ENCODE measurements at regions not wholly inside any gene's neighbourhood (a gene's known extent, or its start where the extent isn't known, plus 50 kb on each side); places are given as distances from the start of the nearest gene placed in this dataset.

DNA sequence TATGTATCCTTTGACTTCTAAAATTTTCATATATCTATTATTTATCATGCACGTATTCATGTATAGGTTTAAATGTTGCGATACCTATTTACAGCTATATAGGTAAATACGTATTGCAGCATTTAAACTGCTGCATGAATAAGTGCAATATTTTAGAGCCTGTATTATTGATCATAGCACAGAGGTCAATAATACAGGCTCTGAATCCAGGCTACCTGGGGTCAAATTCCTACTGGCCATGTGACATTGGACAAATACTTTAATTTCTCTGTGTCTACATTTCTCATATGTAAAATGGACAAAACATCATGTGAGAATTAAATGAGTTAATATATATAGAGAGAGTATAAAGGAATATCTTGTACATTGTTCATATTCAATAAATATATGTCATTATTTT is 352.9 kb upstream of the ROBO2 start:
- DNase-seq (ENCODE audit: insufficient read length) (no peak), FAIRE-seq (no peak)
- no peak for TF ChIP-seq POLR2A (IDR thresholded peaks at IDR 0.05; ENCODE audit: low read depth, low read length)
- no peak for TF ChIP-seq TAF1 (IDR thresholded peaks at IDR 0.05; ENCODE audit: borderline replicate concordance, low read depth, low read length)
- TF ChIP-seq POLR2AphosphoS5 (IDR thresholded peaks at IDR 0.05; ENCODE audit: low read depth, low read length) = no peak

GRCh38 chr3:76694063-76694462 is 345.8 kb upstream of the ROBO2 start:
- TF ChIP-seq POLR2AphosphoS5 (IDR thresholded peaks at IDR 0.05; ENCODE audit: low read depth, low read length) (no peak), POLR2A (IDR thresholded peaks at IDR 0.05; ENCODE audit: low read depth, low read length) (no peak), TAF1 (IDR thresholded peaks at IDR 0.05; ENCODE audit: borderline replicate concordance, low read depth, low read length) (no peak)
- no peak for DNase-seq (ENCODE audit: insufficient read length)
- FAIRE-seq = no peak

DNA sequence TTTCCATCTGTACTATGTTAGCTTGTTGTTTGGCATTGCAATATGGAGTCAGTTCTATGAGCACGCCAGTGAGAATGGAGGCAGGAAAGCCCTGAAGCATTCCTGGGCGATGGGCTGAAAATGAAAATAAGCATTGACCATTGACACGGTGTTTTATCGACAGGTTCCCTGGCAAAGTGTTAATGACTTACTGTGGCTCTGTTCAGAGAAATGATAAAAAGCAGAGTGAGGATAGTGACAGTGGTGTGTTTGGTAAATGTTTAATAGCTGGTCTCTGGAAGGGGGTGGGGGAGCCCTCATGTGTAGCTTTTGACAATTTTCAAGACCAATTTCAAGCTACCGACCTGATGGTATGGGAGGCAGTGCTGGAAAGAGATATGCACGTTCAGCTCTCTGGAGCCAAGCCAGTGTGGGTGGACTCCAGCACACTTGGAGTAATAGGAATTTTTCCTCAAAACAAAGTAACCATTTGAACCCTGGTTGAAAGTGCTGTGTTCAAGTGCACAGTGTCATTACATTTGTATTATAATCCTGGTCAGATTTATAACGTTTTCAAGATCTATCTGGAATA is 341.7 kb upstream of the ROBO2 start:
- TF ChIP-seq POLR2AphosphoS5 (IDR thresholded peaks at IDR 0.05; ENCODE audit: low read depth, low read length) (no peak), TAF1 (IDR thresholded peaks at IDR 0.05; ENCODE audit: borderline replicate concordance, low read depth, low read length) (no peak), POLR2A (IDR thresholded peaks at IDR 0.05; ENCODE audit: low read depth, low read length) (no peak)
- no peak for DNase-seq (ENCODE audit: insufficient read length)
- FAIRE-seq = no peak

DNA sequence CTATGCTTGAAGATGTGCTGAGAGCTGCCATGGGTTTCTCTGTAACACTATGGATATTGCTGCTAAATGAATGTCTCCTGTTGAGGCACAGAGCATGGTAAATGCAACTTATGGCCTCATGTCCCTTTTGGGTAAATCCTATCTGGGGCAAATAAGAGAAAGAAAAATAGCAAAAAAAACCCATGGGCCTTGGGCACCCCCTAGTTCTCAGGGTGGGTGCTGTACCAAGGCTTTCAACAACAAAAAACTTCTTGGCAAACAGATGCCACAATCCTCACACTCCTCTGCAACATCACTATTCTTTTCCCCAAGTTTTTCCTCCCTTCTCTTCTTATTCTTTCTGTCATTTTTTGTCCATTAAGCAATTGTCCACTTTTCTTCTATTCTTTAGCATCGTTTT is 340.1 kb upstream of the ROBO2 start:
- TF ChIP-seq POLR2AphosphoS5 (IDR thresholded peaks at IDR 0.05; ENCODE audit: low read depth, low read length) (no peak), POLR2A (IDR thresholded peaks at IDR 0.05; ENCODE audit: low read depth, low read length) (no peak), TAF1 (IDR thresholded peaks at IDR 0.05; ENCODE audit: borderline replicate concordance, low read depth, low read length) (no peak)
- DNase-seq (ENCODE audit: insufficient read length) (no peak), FAIRE-seq (no peak)

DNA sequence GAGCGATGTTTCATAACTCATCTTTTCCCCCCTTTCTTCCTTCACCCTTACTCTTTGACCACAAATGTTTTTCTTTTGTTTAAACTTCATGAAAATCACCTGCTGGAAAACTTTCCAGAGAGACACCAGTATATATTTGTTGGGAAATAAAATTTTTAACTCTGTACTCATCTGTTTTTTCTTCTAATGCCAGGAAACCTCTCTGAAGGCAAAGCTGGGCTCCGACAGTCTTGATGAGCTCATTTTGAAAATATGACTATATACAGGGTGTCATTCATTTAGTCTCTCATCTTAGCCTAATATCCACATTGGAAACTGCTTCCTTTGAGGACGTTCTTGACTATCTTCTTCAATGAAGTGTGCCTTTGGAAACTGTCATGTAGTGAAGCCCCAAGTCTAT is 339.6 kb upstream of the ROBO2 start:
- TF ChIP-seq TAF1 (IDR thresholded peaks at IDR 0.05; ENCODE audit: borderline replicate concordance, low read depth, low read length) = no peak
- no peak for TF ChIP-seq POLR2A (IDR thresholded peaks at IDR 0.05; ENCODE audit: low read depth, low read length)
- no peak for TF ChIP-seq POLR2AphosphoS5 (IDR thresholded peaks at IDR 0.05; ENCODE audit: low read depth, low read length)
- DNase-seq (ENCODE audit: insufficient read length) (no peak), FAIRE-seq (no peak)

DNA sequence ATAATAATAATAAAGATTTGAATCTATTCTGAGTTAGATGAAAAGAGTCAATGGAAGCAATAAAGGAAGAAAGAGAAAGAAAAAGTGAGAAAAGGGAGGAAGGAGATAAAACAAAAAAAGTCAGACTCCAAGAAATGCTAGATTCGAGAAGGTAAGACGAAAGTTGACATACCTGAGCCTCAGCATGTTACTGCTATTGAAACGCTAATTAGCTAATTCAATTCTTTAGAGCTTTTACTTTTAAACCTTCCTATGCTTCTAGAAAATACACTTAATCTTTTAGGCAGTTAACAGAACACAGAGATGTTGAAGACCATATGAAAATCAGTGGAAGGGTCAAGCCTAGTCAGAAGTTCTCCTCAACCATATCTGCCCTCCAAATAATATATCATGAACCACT is 337.2 kb upstream of the ROBO2 start:
- FAIRE-seq (no peak), DNase-seq (ENCODE audit: insufficient read length) (no peak)
- TF ChIP-seq POLR2AphosphoS5 (IDR thresholded peaks at IDR 0.05; ENCODE audit: low read depth, low read length) = no peak
- no peak for TF ChIP-seq POLR2A (IDR thresholded peaks at IDR 0.05; ENCODE audit: low read depth, low read length)
- no peak for TF ChIP-seq TAF1 (IDR thresholded peaks at IDR 0.05; ENCODE audit: borderline replicate concordance, low read depth, low read length)

DNA sequence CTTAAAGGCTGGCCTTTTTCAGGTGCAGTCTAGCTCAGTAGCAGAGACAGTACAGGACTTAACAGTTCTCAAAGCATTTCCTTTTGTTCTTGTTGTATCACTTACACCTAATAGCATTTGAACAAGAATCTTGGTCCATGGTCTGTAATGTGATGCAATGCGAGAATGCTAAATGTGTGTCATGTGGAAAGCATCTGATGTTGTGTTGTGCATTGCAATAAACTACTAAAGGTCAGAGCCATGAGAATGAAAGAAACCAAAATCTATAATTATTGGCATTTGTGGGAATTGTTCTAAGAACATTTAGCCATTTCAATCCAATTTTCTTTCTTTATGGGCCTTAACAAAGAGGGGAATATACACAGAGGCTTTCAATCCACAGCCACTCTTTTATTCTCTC is 324.5 kb upstream of the ROBO2 start:
- FAIRE-seq (no peak), DNase-seq (ENCODE audit: insufficient read length) (no peak)
- no peak for TF ChIP-seq TAF1 (IDR thresholded peaks at IDR 0.05; ENCODE audit: borderline replicate concordance, low read depth, low read length)
- no peak for TF ChIP-seq POLR2A (IDR thresholded peaks at IDR 0.05; ENCODE audit: low read depth, low read length)
- no peak for TF ChIP-seq POLR2AphosphoS5 (IDR thresholded peaks at IDR 0.05; ENCODE audit: low read depth, low read length)

DNA sequence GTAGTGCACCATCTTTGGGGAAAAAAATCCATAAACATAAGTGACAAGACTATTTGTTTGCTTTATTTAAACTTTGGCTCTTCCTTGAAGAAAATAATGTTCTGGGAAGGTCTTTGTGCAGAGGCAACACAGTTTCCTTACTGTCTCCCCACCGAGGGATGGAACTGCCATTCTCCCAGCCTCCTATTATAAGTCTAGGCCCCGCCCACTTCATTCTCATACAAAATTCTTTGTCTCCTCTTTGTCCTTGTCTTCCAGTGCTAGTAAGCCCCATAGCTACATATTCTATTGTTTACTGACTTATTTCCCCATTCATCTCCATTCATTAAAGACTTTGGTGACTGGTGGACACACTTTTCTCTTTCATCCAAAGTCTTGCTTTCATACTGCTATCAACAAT is 316.5 kb upstream of the ROBO2 start:
- FAIRE-seq (no peak), DNase-seq (ENCODE audit: insufficient read length) (no peak)
- TF ChIP-seq POLR2AphosphoS5 (IDR thresholded peaks at IDR 0.05; ENCODE audit: low read depth, low read length) (no peak), TAF1 (IDR thresholded peaks at IDR 0.05; ENCODE audit: borderline replicate concordance, low read depth, low read length) (no peak), POLR2A (IDR thresholded peaks at IDR 0.05; ENCODE audit: low read depth, low read length) (no peak)

GRCh38 chr3:76724075-76724474 is 315.8 kb upstream of the ROBO2 start:
- FAIRE-seq (no peak), DNase-seq (ENCODE audit: insufficient read length) (no peak)
- TF ChIP-seq TAF1 (IDR thresholded peaks at IDR 0.05; ENCODE audit: borderline replicate concordance, low read depth, low read length) (no peak), POLR2AphosphoS5 (IDR thresholded peaks at IDR 0.05; ENCODE audit: low read depth, low read length) (no peak), POLR2A (IDR thresholded peaks at IDR 0.05; ENCODE audit: low read depth, low read length) (no peak)

- DNase-seq (ENCODE audit: insufficient read length) (no peak), FAIRE-seq (no peak)
- no peak for TF ChIP-seq POLR2AphosphoS5 (IDR thresholded peaks at IDR 0.05; ENCODE audit: low read depth, low read length)
- no peak for TF ChIP-seq TAF1 (IDR thresholded peaks at IDR 0.05; ENCODE audit: borderline replicate concordance, low read depth, low read length)
- no peak for TF ChIP-seq POLR2A (IDR thresholded peaks at IDR 0.05; ENCODE audit: low read depth, low read length)
These were observed 315.2 kb upstream of the ROBO2 start for GRCh38 chr3:76724706-76725105.

DNA sequence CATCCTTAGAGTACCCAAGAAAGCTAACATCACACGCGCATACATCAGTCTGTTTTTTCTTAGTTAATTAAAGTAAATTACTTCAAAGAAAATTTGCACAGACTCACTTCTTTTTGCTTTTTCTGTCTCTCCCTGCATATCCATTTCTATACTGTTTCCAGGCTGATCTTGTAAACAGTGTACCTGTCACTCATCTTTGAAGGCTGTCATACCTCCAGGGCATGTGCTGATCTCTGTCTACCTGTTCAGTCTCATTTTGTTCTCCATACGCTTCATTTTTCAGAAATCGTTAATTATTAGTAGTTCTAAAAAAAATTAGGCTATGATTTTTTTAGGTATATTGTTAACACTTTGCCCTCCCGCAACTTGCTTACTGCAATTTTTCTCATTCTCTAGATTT is 313.9 kb upstream of the ROBO2 start:
- DNase-seq (ENCODE audit: insufficient read length) = no peak
- TF ChIP-seq TAF1 (IDR thresholded peaks at IDR 0.05; ENCODE audit: borderline replicate concordance, low read depth, low read length) (no peak), POLR2A (IDR thresholded peaks at IDR 0.05; ENCODE audit: low read depth, low read length) (no peak)
- FAIRE-seq = no peak

DNA sequence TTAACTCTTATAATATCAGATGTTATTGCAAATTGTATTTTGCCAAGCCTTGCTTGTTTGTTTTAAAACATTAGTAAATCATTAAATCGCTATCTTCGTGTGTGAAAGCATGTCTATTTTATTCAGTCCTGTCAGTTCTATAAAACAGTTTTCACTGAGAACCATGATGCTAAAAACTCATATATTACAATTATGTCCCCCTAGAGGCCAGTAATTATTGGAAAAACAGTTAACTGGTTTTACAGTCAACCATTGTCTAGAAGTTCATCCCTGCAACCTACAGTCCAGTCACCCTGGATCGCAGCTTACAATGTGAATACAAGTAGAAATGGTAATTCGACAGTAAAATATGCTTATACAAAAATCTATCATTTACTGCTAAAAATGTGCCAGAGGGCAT is 311.5 kb upstream of the ROBO2 start:
- DNase-seq (ENCODE audit: insufficient read length) = no peak
- no peak for FAIRE-seq
- TF ChIP-seq POLR2AphosphoS5 (IDR thresholded peaks at IDR 0.05; ENCODE audit: low read depth, low read length) (no peak), POLR2A (IDR thresholded peaks at IDR 0.05; ENCODE audit: low read depth, low read length) (no peak), TAF1 (IDR thresholded peaks at IDR 0.05; ENCODE audit: borderline replicate concordance, low read depth, low read length) (no peak)

DNA sequence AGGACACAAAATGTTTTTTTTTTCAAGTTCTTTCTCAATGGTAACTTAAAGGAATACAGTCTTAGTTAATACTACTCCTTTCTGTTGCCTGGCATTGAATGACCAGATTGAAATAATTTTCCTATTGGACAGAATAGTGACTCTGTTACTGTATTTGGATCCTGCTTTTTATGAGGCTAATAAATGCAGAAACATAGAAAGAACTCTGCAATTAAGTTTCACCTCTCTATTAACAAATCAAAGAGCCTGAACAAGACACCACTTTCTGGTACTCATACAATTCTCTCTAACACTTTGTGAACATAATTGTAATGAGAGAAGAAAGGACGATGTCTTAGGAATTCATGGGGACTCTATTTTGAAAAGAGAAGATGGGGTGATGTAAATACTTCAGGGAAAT is 308.4 kb upstream of the ROBO2 start:
- TF ChIP-seq POLR2A (IDR thresholded peaks at IDR 0.05; ENCODE audit: low read depth, low read length) (no peak), POLR2AphosphoS5 (IDR thresholded peaks at IDR 0.05; ENCODE audit: low read depth, low read length) (no peak), TAF1 (IDR thresholded peaks at IDR 0.05; ENCODE audit: borderline replicate concordance, low read depth, low read length) (no peak)
- no peak for FAIRE-seq

More for the DNA sequence above, 308.4 kb upstream of the ROBO2 start:
- no peak for DNase-seq (ENCODE audit: insufficient read length)

Data from GM12892 (cell line).